Activated naive CD8-positive, alpha-beta T cell treated with anti-CD3 and anti-CD28 coated beads, Interleukin-2, amount 50 U/mL, for 16 hours (primary cell): ENCODE measurements at regions not wholly inside any gene's neighbourhood (a gene's known extent, or its start where the extent isn't known, plus 50 kb on each side); places are given as distances from the start of the nearest gene placed in this dataset.

Experiments used
- DNase-seq: peaks from one replicate; pipeline ENCODE4 v3.0.0-alpha.2; 2020; ENCODE audit warnings: low read depth, low spot score

GRCh38 chr4:178271386-178271785, 829.1 kb upstream of the AGA start:
- no peak for DNase-seq

DNA sequence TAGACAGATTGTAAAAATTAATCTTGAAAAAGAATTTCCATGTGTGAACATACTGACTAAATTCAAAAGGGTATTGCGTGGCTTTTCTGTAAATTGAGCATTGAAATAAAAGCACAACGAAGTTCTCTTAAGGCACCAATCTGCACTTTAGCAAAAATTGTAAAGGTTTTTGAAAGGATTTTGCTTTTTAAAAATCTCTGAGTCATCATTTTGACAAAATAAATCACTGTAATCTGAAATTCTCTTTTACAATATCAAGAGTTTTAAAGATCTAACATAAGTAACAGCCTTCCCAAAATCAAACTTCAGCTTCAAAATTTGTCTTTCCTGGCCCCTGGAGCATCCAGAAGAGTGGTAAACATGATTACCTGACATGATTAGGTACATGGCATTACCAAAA, 830.9 kb upstream of the AGA start:
- DNase-seq: no peak

- no peak for DNase-seq
Measured at GRCh38 chr4:178275671-178276360, 833.6 kb upstream of the AGA start.

DNA sequence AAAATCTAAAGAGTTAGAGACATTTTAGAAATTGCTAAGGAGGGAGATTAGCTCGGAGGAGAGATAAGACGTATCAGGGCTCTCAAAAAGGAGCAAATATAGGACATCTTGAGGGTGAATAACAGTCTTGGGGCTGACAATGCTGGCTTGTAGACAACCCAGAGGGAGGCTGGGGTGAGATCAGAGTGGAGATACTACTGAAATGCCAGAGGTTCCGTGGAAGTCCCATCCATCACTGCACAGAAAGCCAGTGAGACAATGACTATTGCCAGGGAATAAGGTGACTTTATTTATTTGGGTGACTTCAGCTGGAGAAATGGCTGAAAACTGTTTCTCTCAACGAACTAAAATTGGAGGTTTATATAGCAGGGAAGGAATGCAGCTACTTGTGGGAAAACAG, 838.1 kb upstream of the AGA start:
- DNase-seq: no peak

DNA sequence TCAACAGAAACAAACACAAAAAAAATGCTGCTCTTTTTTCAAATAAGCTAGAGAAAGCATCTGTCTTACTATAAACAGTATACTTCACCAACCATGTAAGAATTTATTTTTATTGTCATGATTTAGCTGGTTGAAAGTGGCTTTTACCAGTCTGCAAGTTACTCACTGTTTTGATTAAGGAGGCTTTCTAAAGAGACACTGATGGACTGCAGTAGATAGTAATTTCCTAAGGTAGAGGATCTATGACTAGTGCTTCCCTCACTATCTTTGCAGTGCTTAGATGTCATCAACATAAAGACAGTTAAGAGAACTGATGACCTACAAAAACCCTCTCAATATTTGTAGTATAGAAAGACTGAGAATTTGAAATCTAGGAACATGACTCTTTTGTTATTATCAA, 846.2 kb upstream of the AGA start:
- no peak for DNase-seq

DNA sequence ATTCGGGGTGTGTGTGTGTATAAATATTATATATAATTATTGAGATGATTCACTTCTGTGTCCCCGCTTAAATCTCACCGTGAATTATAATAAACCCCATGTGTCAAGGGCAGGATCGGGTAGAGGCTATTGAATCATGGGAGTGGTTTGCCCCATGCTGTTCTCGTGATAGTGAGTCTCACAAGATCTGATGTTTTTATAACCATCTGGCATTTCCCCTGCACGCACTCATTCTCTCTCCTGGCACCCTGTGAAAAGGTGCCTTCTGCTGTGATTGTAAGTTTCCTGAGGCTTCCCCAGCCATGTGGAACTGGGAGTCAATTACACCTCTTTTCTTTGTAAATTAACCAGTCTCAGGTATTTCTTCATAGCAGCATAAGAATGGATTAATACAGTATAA, 851.4 kb upstream of the AGA start:
- no peak for DNase-seq

DNA sequence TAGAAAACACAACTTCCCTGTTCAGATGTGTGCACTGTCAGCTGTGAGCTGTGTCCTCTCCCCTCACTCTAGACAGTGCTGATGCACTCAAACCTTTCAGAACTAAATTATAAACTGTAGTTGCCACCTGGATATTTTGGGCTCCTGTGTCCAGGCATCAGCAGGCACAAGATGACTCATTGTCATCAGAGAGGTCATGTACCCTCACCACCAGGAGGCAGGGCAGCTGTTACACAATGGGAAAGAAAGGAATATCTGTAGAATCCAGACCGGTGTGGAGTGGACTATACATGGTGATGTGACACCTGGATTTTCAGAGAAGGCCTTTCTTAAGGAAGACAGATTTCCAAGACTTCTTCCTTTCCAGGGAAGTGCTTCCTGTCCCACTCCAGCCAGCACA, 854.4 kb upstream of the AGA start:
- DNase-seq: no peak

DNA sequence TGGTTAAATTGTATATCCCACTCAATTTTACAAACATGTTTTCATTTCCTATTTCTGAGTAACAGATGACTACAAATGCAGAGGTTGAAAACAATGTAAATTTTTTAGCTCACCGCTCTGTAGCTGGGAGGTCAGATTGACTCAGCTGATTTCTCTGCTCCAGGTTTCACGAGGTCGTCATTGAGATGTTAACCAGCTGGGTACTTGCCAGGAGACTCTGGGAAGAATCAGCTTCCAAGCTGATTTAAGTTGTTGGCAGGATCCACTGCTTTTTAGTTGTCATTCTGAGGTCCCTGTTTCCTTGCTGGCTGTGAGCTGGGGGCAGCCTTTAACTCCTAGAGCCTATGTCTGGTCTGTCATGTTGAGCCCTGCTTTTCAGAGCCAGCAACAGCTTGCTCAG, 864.3 kb upstream of the AGA start:
- DNase-seq: no peak

- DNase-seq: no peak
Measured at GRCh38 chr4:178309890-178310289, 867.7 kb upstream of the AGA start.

- no peak for DNase-seq
Measured at GRCh38 chr4:178311997-178312396, 869.8 kb upstream of the AGA start.

GRCh38 chr4:178314287-178314686, 872.0 kb upstream of the AGA start:
- DNase-seq: no peak

- no peak for DNase-seq
Measured at GRCh38 chr4:178316211-178316610, 874.0 kb upstream of the AGA start.

DNA sequence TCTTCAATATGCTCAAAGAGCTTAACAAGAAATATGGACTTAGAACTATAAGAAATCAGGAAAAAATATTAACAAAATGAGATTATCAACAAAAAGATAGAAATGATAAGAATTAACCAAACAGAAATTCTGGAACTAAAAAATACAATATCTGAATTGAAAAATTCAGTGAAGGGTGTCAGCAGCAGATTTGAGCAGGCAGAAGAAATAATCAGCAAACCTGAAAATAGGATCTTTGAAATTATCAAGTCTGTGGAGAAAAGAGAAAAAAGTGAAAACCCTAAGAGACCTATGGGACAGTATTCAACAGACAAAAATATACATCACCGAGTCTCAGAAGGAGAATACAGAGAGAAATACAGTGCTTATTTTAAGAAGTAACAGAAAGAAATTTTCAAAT, 877.8 kb upstream of the AGA start:
- no peak for DNase-seq

GRCh38 chr4:178322524-178323183, 880.4 kb upstream of the AGA start:
- DNase-seq: no peak

DNA sequence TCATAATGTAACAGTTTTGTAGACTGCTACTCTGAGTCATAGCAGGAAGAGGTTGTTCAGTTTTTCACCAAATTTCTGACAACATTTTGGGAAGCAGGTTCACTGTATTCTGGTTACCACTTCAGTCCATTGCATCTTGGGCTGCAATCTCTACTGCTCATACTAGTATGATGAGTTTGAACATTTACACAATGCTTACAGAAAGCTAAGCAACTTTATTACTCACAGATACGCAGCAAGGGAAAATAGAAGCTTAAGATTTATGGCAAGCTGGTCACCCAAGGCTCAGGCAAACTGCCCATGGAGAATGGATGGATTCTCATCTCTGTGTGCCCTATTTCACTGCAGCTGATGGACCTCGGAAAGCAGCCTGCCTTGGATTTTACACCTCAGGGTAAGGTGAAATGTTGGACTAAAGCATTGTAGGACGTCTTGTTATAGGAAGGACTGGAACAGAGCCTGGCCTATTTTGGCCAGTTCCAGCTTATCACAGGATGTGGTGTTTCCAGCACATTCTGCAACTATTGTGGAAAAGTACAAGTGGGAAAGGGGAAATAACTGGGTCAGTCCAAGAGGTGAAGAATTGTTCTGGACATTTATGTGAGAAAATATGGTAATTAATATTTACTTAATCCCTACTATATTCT, 887.1 kb upstream of the AGA start:
- DNase-seq: no peak

DNA sequence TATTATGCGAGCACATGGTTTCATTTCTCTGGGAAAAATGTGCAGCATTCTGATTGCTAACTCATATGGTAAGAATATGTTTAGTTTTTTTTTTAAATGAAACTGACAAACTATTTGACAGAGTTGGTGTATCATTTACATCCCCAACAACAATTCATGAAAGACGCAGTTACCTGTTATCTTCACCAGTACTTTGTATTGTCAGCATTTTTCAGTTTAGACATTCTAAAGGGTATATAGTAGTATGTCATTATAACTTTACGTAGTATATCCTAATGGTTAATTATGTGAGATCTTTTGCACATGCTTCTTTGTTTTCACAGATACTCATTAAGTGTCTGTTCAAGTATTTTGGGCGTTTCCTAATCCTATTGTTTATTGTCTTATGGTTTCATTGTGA, 891.1 kb upstream of the AGA start:
- DNase-seq: no peak

DNA sequence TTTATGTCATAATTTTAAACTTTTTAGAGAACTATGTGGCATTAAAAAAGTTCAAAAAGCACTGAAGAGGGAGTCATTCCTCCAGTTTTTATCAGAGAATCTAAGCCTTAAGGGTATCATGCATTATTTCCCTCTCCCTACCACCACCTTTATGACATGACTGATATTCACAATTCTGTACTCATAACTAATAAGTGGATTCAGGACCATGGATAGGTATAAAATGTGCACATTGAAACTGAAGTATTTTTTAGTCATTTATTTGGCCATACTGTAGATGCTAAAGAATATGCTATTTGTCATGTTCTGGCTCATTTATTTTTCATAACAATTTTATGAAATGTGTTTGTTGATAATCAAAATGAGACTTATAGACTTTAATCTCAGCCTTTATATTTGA, 897.5 kb upstream of the AGA start:
- no peak for DNase-seq

- no peak for DNase-seq
Measured at GRCh38 chr4:178340468-178340867, 898.2 kb upstream of the AGA start.

DNA sequence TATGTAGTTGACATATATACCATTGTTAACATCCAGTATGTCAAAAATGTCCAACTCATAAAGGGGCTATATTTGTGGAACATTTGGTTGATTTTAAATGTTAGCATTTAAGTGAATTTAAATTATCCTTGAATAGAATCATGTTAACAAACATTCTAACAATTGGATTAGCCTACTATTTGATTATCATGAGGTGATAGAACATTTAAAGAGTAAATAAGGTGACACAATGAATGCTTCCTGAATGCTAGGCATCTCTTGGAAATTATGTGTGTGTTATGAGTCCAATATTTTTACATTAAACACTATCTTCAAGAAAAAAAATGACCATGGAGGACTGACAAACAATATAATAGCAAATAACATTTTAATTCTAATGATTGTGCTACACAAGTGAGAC, 901.9 kb upstream of the AGA start:
- no peak for DNase-seq

DNA sequence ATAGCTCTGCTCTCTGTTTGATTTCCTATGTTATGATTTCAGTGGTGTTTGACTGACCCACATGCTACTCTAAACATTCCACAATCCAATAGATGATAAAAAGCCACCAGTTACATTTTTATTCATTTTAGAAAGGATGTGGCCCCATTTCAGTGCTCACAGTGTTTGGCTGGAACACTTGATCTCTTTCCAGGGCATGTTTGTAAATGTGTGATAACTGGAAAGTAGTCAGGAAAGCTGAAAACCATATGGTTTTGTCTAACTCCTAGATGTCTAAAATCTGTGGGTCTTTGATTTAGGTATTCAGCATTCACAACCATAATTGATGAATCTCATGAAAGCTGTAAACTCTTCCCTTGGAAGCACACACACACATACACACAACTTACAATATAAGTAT, 904.9 kb upstream of the AGA start:
- no peak for DNase-seq

DNA sequence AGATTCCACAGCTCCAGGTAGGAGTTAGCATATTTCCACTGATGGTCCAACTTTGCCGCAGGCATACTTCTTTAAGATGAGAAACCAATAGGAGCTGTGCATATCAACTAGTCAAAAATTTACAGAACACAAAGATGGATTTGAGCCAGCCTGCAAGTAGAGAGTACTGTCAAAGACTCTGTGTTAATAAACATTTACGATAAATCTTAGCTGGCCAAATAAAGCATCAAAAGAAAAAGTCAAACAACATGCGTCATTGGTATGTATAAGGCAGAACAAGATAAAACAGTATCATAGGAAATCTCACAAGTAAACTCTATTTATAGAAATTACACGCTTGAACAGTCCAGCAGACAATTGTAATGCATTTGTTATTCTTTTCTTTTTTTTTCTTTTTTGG, 907.4 kb upstream of the AGA start:
- DNase-seq: no peak

DNA sequence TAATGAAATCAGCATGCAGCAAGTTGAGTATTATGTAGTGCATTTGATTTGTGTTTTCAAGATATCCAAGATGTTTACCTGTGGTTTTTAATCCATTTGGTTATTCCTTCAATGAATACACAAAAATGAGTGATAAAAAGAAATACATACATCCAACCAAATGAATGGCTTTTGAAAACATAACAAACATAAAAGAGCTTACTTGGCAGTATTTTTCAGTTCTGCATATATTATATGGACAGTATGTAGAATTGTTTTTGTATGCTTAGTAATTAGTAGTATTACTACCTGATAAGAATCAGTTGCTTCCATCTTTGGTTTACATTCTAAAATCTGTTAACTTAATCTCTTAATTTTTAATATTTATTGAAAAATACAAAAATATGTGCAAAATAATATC, 908.9 kb upstream of the AGA start:
- no peak for DNase-seq

GRCh38 chr4:178356725-178357124, 914.5 kb upstream of the AGA start:
- no peak for DNase-seq
